Keratinocyte (primary cell): ENCODE measurements at regions not wholly inside any gene's neighbourhood (a gene's known extent, or its start where the extent isn't known, plus 50 kb on each side); places are given as distances from the start of the nearest gene placed in this dataset.

Source experiments
- DNase-seq: peaks from one replicate; pipeline ENCODE4 v3.0.0-alpha.2; 2011; ENCODE audit warnings: low read depth, missing footprints, low spot score
- FAIRE-seq: peaks from 2 replicates; lab custom pipeline; 2011; peaks lifted over from hg19 to GRCh38; lab: Jason Lieb, UNC
- H2AFZ ChIP-seq: 2 replicates; pipeline ENCODE4 v1.6.0; 2012; ENCODE audit warnings: low read length, control low read depth, inconsistent platforms; ENCODE audit not compliant: control insufficient read depth
- H3K27ac ChIP-seq: 2 replicates; pipeline ENCODE4 v1.5.1; 2011; ENCODE audit warnings: low read length; ENCODE audit not compliant: control insufficient read depth, insufficient read depth
- H3K27me3 ChIP-seq: 3 replicates; pipeline ENCODE4 v1.6.0; 2011; ENCODE audit warnings: low read length; ENCODE audit not compliant: control insufficient read depth, insufficient read depth; ENCODE audit errors: extremely low read depth
- H3K36me3 ChIP-seq, 2 experiments: 2 replicates in 1 of 2; 3 replicates in 1 of 2; pipeline ENCODE4 v1.5.1; 2011; ENCODE audit warnings: low read length in 2 of 2, mild to moderate bottlenecking in 1 of 2; ENCODE audit not compliant: control insufficient read depth in 2 of 2, insufficient read depth in 2 of 2; ENCODE audit errors: extremely low read depth in 1 of 2
- H3K4me1 ChIP-seq: 3 replicates; pipeline ENCODE4 v1.5.1; 2011; ENCODE audit warnings: low read length; ENCODE audit not compliant: control insufficient read depth, insufficient read depth; ENCODE audit errors: extremely low read depth
- H3K4me2 ChIP-seq: 3 replicates; pipeline ENCODE4 v1.6.0; 2011; ENCODE audit warnings: low read depth, low read length; ENCODE audit not compliant: control insufficient read depth, insufficient read depth; ENCODE audit errors: extremely low read depth
- H3K4me3 ChIP-seq, 3 experiments: fragments of 200-600 bp in 1 of 3; sonication (generic) in 1 of 3; 2 replicates in 2 of 3; 3 replicates in 1 of 3; pipeline ENCODE4 v1.5.1; 2011 to 2016; ENCODE audit warnings: low read length in 3 of 3, mild to moderate bottlenecking in 3 of 3, control low read depth in 2 of 3, inconsistent platforms in 1 of 3, low read depth in 1 of 3, mixed read lengths in 1 of 3, mixed run types in 1 of 3, moderate library complexity in 1 of 3; ENCODE audit not compliant: control insufficient read depth in 2 of 3, insufficient read depth in 2 of 3; ENCODE audit errors: extremely low read depth in 1 of 3
- H3K79me2 ChIP-seq: 2 replicates; pipeline ENCODE4 v1.6.0; 2012; ENCODE audit warnings: low read length; ENCODE audit not compliant: control insufficient read depth, insufficient read depth
- H3K9ac ChIP-seq: 3 replicates; pipeline ENCODE4 v1.6.0; 2011; ENCODE audit warnings: low read length; ENCODE audit not compliant: control insufficient read depth, insufficient read depth; ENCODE audit errors: extremely low read depth
- H3K9me1 ChIP-seq: 3 replicates; pipeline ENCODE4 v1.6.0; 2011; ENCODE audit warnings: low read length; ENCODE audit not compliant: control insufficient read depth, insufficient read depth; ENCODE audit errors: extremely low read depth
- H3K9me3 ChIP-seq: 2 replicates; pipeline ENCODE4 v1.5.1; 2012; ENCODE audit warnings: low read depth, low read length; ENCODE audit not compliant: control insufficient read depth
- H4K20me1 ChIP-seq: 3 replicates; pipeline ENCODE4 v1.6.0; 2011; ENCODE audit warnings: low read length; ENCODE audit not compliant: control insufficient read depth, insufficient read depth; ENCODE audit errors: extremely low read depth
- EZH2 ChIP-seq: IDR thresholded peaks from one replicate; pipeline ENCODE4 v1.6.1; 2012; ENCODE audit warnings: inconsistent platforms, mild to moderate bottlenecking, low read length, moderate library complexity
- dilution Hi-C: fragments of 300-500 bp; cut with MboI; formaldehyde crosslinking; loops from one replicate; pipeline ENCODE4 v1.7.0; 2020; ENCODE audit warnings: low sequenced_read_pairs; ENCODE audit not compliant: extremely low pct_ligation_motif_present
- TF ChIP-seq, protein P1 (sequence below), 3 experiments: IDR thresholded peaks in 1 of 3; conservative IDR thresholded peaks in 1 of 3; optimal IDR thresholded peaks in 1 of 3; 2 replicates in 2 of 3; 3 replicates in 1 of 3; pipeline versions ENCODE3 to v1.5.1; 2011; ENCODE audit warnings: low read length in 3 of 3, mild to moderate bottlenecking in 3 of 3, moderate library complexity in 2 of 3, control low read depth in 1 of 3, inconsistent platforms in 1 of 3; ENCODE audit not compliant: insufficient read depth in 2 of 3; ENCODE audit errors: extremely low read depth in 1 of 3

DNA sequence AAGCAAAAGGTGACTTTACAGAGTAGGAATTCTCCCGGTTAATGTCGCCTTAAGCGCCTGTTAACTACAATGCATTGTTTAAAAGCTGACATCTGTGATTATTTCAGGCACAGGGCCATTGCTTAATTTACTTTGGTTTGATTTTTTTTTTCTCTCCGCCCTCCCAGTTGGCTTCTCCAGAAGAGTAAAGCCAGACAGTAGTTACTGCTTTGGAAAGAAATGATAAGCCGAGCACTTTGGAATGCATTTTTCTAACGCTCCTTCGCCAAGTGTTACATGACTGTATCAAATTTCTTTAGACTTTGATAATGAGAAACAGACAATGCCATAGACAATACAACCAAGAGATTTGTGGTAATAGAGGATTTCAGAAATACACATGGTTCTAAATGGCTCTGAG lies 383.0 kb upstream of the TENM3 start:
- peaks cover 11% of the 10 kb centered on the region for H3K4me1 ChIP-seq
- no peak for DNase-seq
- H3K79me2 ChIP-seq: no peaks in the 10 kb centered on the region
- H3K9me1 ChIP-seq: no peaks in the 10 kb centered on the region
- H3K9me3 ChIP-seq: no peaks in the 10 kb centered on the region
- H3K4me2 ChIP-seq: no peak overlapping the region
- no peak overlapping the region for H3K27ac ChIP-seq
- FAIRE-seq: no peak
- dilution Hi-C loops: no loop called here
- no peak overlapping the region for H3K9ac ChIP-seq
- H3K27me3 ChIP-seq: no peaks in the 10 kb centered on the region
- H2AFZ ChIP-seq: no peak overlapping the region
- TF ChIP-seq, protein P1, sequence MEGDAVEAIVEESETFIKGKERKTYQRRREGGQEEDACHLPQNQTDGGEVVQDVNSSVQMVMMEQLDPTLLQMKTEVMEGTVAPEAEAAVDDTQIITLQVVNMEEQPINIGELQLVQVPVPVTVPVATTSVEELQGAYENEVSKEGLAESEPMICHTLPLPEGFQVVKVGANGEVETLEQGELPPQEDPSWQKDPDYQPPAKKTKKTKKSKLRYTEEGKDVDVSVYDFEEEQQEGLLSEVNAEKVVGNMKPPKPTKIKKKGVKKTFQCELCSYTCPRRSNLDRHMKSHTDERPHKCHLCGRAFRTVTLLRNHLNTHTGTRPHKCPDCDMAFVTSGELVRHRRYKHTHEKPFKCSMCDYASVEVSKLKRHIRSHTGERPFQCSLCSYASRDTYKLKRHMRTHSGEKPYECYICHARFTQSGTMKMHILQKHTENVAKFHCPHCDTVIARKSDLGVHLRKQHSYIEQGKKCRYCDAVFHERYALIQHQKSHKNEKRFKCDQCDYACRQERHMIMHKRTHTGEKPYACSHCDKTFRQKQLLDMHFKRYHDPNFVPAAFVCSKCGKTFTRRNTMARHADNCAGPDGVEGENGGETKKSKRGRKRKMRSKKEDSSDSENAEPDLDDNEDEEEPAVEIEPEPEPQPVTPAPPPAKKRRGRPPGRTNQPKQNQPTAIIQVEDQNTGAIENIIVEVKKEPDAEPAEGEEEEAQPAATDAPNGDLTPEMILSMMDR (optimal IDR thresholded peaks at IDR 0.05 in 1 of 3, IDR thresholded peaks at IDR 0.05 in 1 of 3, conservative IDR thresholded peaks at IDR 0.05 in 1 of 3; ENCODE audit: extremely low read depth in 1 of 3, insufficient read depth in 2 of 3, low read length in 3 of 3): no peak
- no peak for TF ChIP-seq EZH2
- H3K4me3 ChIP-seq: no peak overlapping the region
- no peaks in the 10 kb centered on the region for H3K36me3 ChIP-seq
- no peaks in the 10 kb centered on the region for H4K20me1 ChIP-seq

DNA sequence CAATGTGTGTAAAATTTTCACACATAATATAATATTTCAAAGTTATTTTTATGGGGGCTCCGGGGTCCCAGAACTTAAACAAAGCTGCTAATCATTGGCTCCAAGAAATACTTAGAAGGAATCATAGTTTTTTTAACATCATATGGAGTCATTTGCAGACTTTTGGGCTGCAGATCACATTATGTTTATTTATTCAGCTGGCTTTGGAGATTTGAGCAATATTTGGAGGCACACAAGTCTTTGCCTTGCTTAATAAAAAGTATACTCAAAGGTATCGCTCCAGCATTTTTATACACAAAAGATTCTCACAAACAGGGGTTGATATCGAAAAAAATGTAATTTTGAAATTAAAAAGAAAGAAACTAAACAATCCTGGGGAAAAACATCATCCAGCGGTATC lies 382.5 kb upstream of the TENM3 start:
- H3K4me2 ChIP-seq: no peak overlapping the region
- H3K4me1 ChIP-seq: peaks cover 6% of the 10 kb centered on the region
- H3K36me3 ChIP-seq: no peaks in the 10 kb centered on the region
- dilution Hi-C loops: no loop called here
- FAIRE-seq (no peak), DNase-seq (no peak)
- H3K27ac ChIP-seq: no peak overlapping the region
- no peaks in the 10 kb centered on the region for H3K27me3 ChIP-seq
- no peaks in the 10 kb centered on the region for H3K9me3 ChIP-seq
- no peak for TF ChIP-seq EZH2
- TF ChIP-seq, protein P1 (optimal IDR thresholded peaks at IDR 0.05 in 1 of 3, IDR thresholded peaks at IDR 0.05 in 1 of 3, conservative IDR thresholded peaks at IDR 0.05 in 1 of 3; ENCODE audit: extremely low read depth in 1 of 3, insufficient read depth in 2 of 3, low read length in 3 of 3): no peak
- H3K4me3 ChIP-seq: no peak overlapping the region
- no peaks in the 10 kb centered on the region for H3K9me1 ChIP-seq
- H4K20me1 ChIP-seq: no peaks in the 10 kb centered on the region
- no peaks in the 10 kb centered on the region for H3K79me2 ChIP-seq
- H2AFZ ChIP-seq: no peak overlapping the region
- no peak overlapping the region for H3K9ac ChIP-seq
